GM12892 (cell line): ENCODE measurements at regions not wholly inside any gene's neighbourhood (a gene's known extent, or its start where the extent isn't known, plus 50 kb on each side); places are given as distances from the start of the nearest gene placed in this dataset.

Experiments used
- POLR2A ChIP-seq: IDR thresholded peaks from 2 replicates; pipeline ENCODE4 v1.6.1; 2011; ENCODE audit warnings: low read depth, low read length, control low read depth
- TAF1 ChIP-seq: IDR thresholded peaks from 2 replicates; pipeline ENCODE4 v1.6.1; 2011; ENCODE audit warnings: low read depth, mild to moderate bottlenecking, control low read depth, low read length, borderline replicate concordance

DNA sequence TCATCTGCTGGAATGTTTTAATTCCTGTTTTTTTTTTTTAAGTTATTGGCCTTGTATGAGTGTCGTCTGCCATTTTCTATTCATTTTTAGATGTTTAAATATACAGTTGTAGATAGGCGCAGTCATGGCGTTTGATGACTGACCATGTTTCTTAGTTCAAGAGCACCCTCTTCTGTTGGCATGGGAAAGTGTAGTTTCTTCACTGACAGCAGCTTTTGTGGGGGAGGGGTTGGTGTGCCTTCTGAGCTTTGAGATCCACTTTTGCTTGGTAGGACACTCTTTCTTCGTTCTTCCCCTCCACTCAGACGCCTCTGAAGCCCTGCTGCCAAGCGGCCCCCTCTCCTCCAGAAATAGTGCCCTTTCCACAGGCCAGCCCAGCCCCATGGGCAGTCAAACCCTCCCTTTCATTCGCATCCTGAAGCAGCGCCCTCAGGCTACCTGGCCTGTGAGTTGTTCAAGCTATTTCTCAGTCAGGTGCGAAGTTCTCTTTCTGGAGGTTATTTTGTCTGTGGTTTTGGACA, 492.0 kb downstream of the TNS1 start:
- TF ChIP-seq POLR2A (no peak), TAF1 (no peak)
